HG03039 (cell line): ENCODE measurements at regions not wholly inside any gene's neighbourhood (a gene's known extent, or its start where the extent isn't known, plus 50 kb on each side); places are given as distances from the start of the nearest gene placed in this dataset.
"Not testable (repeated sequence)": the region's sequence is repeated elsewhere in the genome, so short reads cannot be mapped to it uniquely, and the experiment has no call there.

ENCODE experiments used
- ATAC-seq: cut with Tn5 transposase; IDR thresholded peaks from one replicate; pipeline ENCODE4 v1.9.1; 2021; ENCODE audit warnings: mild to moderate bottlenecking, moderate library complexity; ENCODE audit not compliant: unreplicated experiment

DNA sequence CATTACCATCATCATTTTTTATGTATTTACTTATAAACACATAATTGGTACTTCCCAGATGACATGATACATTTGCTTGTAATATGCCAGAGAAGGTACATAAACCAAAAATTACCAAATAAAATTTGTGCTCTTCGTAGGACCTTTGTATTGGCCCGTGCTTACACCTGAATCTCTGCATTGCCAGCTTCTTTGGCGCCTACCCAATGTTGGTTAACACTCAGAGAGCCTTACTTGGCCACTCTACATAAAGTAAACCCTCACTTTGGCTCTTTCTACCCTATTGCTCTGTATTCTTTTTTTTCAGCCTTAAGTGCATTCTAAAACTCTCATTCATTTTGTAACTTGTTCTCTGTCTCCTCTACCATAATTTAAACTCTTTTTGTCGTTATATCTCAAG lies 148.1 kb upstream of the ZNF608 start:
- no peak for ATAC-seq

- no peak for ATAC-seq
Observed at GRCh38 chr5:124895236-124895635, 148.8 kb upstream of the ZNF608 start.

DNA sequence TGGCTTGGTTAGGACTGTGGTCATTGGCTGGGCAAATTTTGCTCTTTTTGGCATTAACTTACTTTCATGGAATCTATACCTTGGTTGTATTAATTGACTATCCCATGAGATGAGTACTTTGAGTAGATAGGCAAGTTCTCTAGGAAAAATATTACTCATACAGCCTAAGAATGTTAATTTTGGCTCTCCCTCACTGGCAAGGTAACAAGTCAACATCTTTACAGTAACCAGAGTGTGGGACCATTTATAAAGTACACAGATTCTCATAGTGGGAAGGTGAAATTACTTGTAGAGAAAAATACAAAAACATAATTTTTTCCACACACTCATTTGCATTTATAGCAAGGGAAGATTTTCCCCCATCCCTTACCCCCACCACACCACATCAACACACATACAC lies 154.6 kb upstream of the ZNF608 start:
- no peak for ATAC-seq

GRCh38 chr5:124902097-124902821 lies 155.8 kb upstream of the ZNF608 start:
- peak; percentile 98 for ATAC-seq

GRCh38 chr5:124905256-124906130 lies 159.1 kb upstream of the ZNF608 start:
- no peak for ATAC-seq

DNA sequence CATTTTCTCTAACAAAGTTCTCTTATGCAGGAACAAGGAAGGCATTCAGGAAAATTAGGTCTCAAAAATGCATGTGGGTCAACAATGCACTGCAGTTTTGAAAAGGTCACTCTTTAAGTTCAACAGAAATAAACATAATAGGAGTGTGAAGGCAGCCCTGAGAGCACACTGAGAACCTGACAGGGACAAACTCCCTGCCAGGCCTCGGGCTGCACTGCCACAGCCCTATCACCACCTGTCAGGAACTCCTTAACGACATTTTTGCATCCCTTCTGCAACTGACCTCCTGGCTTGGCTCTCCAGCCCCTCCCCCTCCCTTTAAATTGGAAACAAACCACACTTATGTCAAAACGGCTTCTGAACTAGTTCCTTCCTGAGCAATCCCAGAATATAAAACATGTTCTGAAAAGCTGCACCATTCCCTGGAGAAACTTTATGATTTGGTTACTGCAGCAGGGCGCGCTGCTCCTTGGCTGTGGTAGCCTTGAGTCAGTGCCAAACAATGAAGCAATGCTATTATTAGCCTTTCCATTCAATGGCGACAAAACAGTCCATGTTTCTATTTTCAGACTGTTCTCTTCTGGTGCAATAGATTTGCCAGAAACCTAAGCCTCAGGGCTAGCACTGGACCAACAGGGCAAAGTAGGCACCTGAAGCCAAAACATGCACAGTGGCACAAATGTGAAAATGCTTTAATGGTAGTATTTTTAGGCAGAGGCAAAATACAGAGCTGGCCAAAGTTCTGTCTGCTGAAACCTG lies 160.1 kb upstream of the ZNF608 start:
- ATAC-seq, result no peak

DNA sequence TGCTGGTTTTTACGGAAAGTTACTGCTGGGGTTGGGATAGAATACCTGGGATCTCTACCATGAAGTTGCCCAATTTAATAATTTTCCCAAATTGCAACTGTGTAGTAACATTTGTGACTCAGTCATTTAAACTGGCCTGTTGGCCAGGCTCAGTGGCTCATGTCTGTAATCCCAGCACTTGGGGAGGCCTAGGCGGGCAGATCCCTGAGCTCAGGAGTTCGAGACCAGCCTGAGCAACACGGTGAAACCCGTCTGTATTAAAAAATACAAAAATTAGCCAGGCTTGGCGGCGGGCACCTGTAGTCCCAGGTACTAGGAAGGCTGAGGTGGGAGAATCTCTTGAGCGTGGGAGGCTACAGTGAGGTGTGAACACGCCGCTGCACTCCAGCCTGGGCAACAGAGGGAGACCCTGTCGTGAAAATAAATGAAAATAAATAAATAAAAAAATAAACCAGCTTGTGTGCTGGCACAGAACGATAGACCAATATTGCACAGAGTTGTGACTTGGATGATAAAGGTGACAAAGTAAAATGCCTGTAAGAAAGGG lies 160.7 kb upstream of the ZNF608 start:
- ATAC-seq, result no peak

- peak; percentile 66 for ATAC-seq
Observed at GRCh38 chr5:124908581-124909451, 162.4 kb upstream of the ZNF608 start.

DNA sequence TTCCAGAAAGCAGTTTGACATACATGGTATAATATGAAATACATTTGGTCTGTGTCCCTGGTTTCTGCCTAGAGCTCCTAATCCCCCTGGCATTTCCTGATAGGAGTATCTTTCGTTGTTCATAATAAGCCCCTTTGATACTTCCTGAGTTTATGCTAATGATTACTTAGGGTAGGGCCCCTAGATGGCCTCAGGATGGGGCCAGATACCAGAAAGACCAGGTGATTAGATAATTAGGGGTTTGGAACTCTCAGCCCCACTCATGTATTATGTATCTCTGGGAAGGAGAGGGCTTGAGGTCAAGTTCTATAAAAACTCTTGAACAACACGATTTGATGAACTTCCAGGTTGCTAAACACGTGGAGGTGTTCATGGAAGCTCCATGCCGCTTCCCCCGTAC lies 163.3 kb upstream of the ZNF608 start:
- ATAC-seq, result no peak

GRCh38 chr5:124910354-124911016 lies 164.0 kb upstream of the ZNF608 start:
- peak; percentile 41 for ATAC-seq

DNA sequence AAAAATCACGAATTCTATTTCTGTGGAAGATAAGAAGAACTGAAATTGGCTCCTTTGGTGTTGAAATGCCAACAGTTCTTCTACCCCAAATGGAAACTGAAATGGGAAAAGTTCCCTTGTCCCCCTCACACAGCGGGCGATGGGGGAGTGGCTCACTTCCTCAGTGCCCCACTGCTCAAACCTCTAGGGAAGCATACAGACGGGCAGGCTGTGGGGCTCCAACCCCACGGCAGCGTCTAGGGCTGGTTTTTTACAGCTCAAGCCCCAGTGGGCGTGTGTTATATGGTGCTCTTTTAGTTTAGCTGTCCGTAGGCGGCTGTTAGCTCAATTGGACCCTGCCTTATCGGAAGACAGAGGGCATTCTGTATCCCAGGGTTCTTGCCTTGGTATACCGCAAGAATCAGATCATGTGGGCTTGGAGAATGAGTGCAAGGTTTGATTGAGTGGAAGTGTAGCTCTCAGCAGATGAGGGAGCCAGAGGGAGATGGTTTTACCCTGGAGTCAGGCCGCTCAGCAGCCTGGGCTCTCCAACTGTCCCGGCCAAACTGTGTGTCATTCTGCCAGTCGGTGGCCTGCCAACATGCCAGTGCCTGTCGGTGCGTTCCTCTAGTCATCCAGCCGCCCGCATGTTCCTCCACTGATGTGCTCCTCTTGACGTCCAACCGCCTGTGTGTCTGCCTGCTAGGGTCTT lies 166.3 kb upstream of the ZNF608 start:
- no peak for ATAC-seq

DNA sequence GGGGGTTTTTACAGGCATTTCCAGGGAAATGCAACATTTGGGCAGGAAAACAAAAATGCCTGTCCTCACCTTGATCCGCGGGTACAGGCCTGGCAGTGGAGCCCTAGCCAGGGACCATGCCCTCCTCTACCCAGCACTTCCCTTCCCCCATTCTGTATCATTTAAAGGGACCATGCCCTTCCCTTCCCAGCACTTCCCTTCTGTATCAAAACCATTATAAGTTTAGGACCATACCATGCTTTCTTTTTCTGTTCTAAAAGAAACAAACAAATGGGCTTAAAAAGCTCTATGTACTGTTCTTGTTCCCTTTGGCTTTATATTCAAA lies 166.9 kb upstream of the ZNF608 start:
- no peak for ATAC-seq

- ATAC-seq, result not testable (repeated sequence)
Observed at GRCh38 chr5:124916313-124916712, 169.9 kb upstream of the ZNF608 start.

GRCh38 chr5:124918618-124919017 lies 172.2 kb upstream of the ZNF608 start:
- ATAC-seq, result no peak

DNA sequence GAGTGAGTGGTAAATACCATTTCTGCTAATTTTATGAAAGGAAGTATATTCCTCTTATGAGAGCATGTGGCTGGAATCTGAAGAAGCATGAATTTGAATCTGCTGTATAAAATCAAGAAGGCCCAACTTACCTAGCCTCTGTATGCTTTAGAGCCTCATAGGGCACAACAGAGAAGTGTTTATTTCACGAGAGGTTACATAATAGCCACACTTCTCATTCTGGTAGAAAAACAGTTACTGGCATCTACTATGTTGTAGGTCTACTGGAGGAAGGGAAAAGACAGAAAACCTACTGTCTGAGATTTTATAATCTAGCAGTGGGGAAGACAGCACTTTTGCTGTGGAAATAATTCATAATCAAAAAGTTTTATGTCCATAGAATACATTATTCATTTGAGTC lies 172.6 kb upstream of the ZNF608 start:
- no peak for ATAC-seq

GRCh38 chr5:124919747-124920525 lies 173.5 kb upstream of the ZNF608 start:
- ATAC-seq, result no peak

- peak; percentile 80 for ATAC-seq
Observed at GRCh38 chr5:124920909-124921666, 174.6 kb upstream of the ZNF608 start.

GRCh38 chr5:124921694-124922093 lies 175.3 kb upstream of the ZNF608 start:
- peak; percentile 16 for ATAC-seq
